HFFc6 (cell line): ENCODE measurements at regions not wholly inside any gene's neighbourhood (a gene's known extent, or its start where the extent isn't known, plus 50 kb on each side); places are given as distances from the start of the nearest gene placed in this dataset.

ENCODE experiments used
- DNase-seq: peaks from one replicate; pipeline ENCODE4 v3.0.0-alpha.2; 2018
- H3K27ac Mint-ChIP-seq: 2 replicates; pipeline ENCODE4 v1.8.0; 2020; ENCODE audit warnings: mild to moderate bottlenecking, mixed read lengths
- H3K27me3 Mint-ChIP-seq: 2 replicates; pipeline ENCODE4 v1.8.0; 2021; ENCODE audit warnings: mild to moderate bottlenecking, moderate library complexity, mixed read lengths; ENCODE audit not compliant: insufficient read depth
- H3K36me3 Mint-ChIP-seq: 2 replicates; pipeline ENCODE4 v1.8.0; 2021; ENCODE audit warnings: low read depth, mixed read lengths
- H3K4me1 Mint-ChIP-seq: 2 replicates; pipeline ENCODE4 v1.8.0; 2020; ENCODE audit warnings: low read depth, mixed read lengths
- H3K4me3 Mint-ChIP-seq: 2 replicates; pipeline ENCODE4 v1.8.0; 2020; ENCODE audit warnings: mild to moderate bottlenecking, moderate library complexity, mixed read lengths
- H3K9me3 Mint-ChIP-seq: 2 replicates; pipeline ENCODE4 v1.8.0; 2020; ENCODE audit warnings: mild to moderate bottlenecking, mixed read lengths
- TF ChIP-seq, protein P1 (sequence below): fragments of 200-600 bp; sonication (generic); IDR thresholded peaks from 2 replicates; pipeline ENCODE4 v1.5.0; 2021; ENCODE audit warnings: antibody characterized with exemption, mild to moderate bottlenecking

GRCh38 chr7:156224833-156225225 lies 412.6 kb upstream of the SHH start:
- no peak for DNase-seq
- no peaks in the 10 kb centered on the region; the same call in 1 of the 2 replicates for H3K36me3 Mint-ChIP-seq
- H3K9me3 Mint-ChIP-seq: peaks cover 42% of the 10 kb centered on the region
- TF ChIP-seq, protein P1, sequence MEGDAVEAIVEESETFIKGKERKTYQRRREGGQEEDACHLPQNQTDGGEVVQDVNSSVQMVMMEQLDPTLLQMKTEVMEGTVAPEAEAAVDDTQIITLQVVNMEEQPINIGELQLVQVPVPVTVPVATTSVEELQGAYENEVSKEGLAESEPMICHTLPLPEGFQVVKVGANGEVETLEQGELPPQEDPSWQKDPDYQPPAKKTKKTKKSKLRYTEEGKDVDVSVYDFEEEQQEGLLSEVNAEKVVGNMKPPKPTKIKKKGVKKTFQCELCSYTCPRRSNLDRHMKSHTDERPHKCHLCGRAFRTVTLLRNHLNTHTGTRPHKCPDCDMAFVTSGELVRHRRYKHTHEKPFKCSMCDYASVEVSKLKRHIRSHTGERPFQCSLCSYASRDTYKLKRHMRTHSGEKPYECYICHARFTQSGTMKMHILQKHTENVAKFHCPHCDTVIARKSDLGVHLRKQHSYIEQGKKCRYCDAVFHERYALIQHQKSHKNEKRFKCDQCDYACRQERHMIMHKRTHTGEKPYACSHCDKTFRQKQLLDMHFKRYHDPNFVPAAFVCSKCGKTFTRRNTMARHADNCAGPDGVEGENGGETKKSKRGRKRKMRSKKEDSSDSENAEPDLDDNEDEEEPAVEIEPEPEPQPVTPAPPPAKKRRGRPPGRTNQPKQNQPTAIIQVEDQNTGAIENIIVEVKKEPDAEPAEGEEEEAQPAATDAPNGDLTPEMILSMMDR: no peak
- no peak overlapping the region for H3K4me3 Mint-ChIP-seq
- no peaks in the 10 kb centered on the region for H3K4me1 Mint-ChIP-seq
- H3K27ac Mint-ChIP-seq: no peak overlapping the region
- H3K27me3 Mint-ChIP-seq: no peaks in the 10 kb centered on the region

GRCh38 chr7:156223935-156224832 lies 411.9 kb upstream of the SHH start:
- no peak overlapping the region for H3K4me3 Mint-ChIP-seq
- no peak overlapping the region for H3K27ac Mint-ChIP-seq
- peaks cover 42% of the 10 kb centered on the region for H3K9me3 Mint-ChIP-seq
- H3K4me1 Mint-ChIP-seq: no peaks in the 10 kb centered on the region
- H3K36me3 Mint-ChIP-seq: no peaks in the 10 kb centered on the region; the same call in 1 of the 2 replicates
- H3K27me3 Mint-ChIP-seq: no peaks in the 10 kb centered on the region; the same call in 1 of the 2 replicates
- TF ChIP-seq, protein P1: no peak
- no peak for DNase-seq

DNA sequence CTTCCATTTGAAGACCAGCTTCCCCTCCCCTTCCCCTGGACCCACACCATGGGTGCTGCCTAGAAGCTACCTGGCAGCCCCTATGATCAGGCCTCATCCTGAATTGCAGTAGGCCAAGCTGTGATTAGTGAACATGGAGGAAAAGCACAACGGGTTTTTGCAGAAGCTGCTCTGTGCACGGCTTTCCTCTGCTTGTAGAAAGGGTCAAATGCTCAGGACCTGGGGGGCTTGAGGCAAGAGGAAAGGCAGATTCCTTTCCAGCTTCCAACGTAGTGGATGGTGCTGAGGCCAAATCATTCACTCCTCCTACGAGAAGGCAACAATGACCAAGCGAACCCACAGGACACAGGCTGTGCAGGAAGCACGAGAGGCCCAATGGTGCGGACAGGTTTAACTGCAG lies 410.3 kb upstream of the SHH start:
- TF ChIP-seq, protein P1: no peak
- no peaks in the 10 kb centered on the region; the same call in 1 of the 2 replicates for H3K36me3 Mint-ChIP-seq
- H3K4me3 Mint-ChIP-seq: no peak overlapping the region
- no peak overlapping the region for H3K27ac Mint-ChIP-seq
- H3K9me3 Mint-ChIP-seq: peaks cover 54% of the 10 kb centered on the region
- no peak for DNase-seq
- no peaks in the 10 kb centered on the region for H3K4me1 Mint-ChIP-seq
- H3K27me3 Mint-ChIP-seq: no peaks in the 10 kb centered on the region; the same call in 1 of the 2 replicates

DNA sequence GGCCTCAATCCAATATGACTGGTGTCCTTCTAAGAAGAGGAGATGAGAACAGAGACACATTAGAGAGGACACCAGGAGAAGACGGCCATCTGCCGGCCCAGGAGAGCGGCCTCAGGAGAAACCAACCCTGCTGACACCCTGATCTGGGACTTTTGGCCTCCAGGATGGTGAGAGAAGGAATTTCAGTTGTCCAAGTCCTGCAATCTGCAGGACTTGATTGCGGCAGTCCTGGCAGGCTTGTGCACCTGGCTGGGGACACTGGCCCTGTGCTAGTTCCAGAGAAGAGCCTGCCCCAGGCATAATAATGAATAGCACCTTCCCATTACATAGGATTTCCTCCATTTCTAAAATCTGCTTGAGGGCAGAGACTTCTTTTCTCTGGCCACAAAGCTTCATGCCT lies 409.9 kb upstream of the SHH start:
- H3K9me3 Mint-ChIP-seq: peaks cover 58% of the 10 kb centered on the region
- TF ChIP-seq, protein P1: no peak
- H3K27me3 Mint-ChIP-seq: no peaks in the 10 kb centered on the region; the same call in 1 of the 2 replicates
- no peaks in the 10 kb centered on the region for H3K4me1 Mint-ChIP-seq
- H3K36me3 Mint-ChIP-seq: no peaks in the 10 kb centered on the region; the same call in 1 of the 2 replicates
- H3K4me3 Mint-ChIP-seq: no peak overlapping the region
- no peak for DNase-seq
- H3K27ac Mint-ChIP-seq: no peak overlapping the region

- Mint-ChIP-seq H3K4me1 (no peaks in the 10 kb centered on the region), H3K27ac (no peak overlapping the region), H3K27me3 (no peaks in the 10 kb centered on the region; the same call in 1 of the 2 replicates)
These were observed 408.4 kb upstream of the SHH start for GRCh38 chr7:156220701-156221100.

More at GRCh38 chr7:156220701-156221100, 408.4 kb upstream of the SHH start:
- no peak for DNase-seq
- Mint-ChIP-seq H3K4me3 (no peak overlapping the region), H3K9me3 (peaks cover 57% of the 10 kb centered on the region), H3K36me3 (no peaks in the 10 kb centered on the region; the same call in 1 of the 2 replicates)
- TF ChIP-seq, protein P1: no peak
